ENCODE measurements at regions not wholly inside any gene's neighbourhood (a gene's known extent, or its start where the extent isn't known, plus 50 kb on each side); places are given as distances from the start of the nearest gene placed in this dataset.

- no peaks in the 10 kb centered on the region for H3K36me3 ChIP-seq (ENCODE audit: insufficient read depth, low read length)
- no peak overlapping the region for H3K27ac ChIP-seq
- no peak overlapping the region for H3K4me3 ChIP-seq
- H3K9ac ChIP-seq (ENCODE audit: insufficient read length) = no peak overlapping the region
- TF ChIP-seq EZH2 (IDR thresholded peaks at IDR 0.05) = no peak
- no peak for TF ChIP-seq FOXP2 (optimal IDR thresholded peaks at IDR 0.05; ENCODE audit: control extremely low read depth, extremely low read length, insufficient read depth)
- no peak for DNase-seq (ENCODE audit: low read depth, low spot score)
- no peaks in the 10 kb centered on the region for H3K9me3 ChIP-seq (ENCODE audit: low read depth, low read length)
These were observed 59.6 kb upstream of the TRIM24 start for GRCh38 chr7:138400400-138400886.

DNA sequence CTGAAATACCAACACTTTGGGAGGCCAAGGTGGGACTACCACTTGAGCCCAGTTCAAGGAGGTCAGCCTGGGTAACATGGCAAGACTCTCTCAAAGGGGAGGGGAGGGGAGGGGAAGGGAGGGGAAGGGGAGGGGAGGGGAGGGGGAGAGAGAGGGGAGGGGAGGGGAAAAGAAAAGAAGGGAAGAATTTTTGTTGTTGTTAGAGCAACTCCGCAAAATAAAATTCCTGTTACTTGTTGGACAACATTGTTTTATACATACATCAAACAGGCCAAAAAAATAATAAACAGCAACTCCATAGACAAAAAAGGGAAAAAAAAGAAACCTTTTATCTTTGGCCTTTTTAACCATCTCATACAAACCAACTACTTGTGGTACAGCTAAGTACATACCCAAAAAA is 57.3 kb upstream of the TRIM24 start:
- TF ChIP-seq POLR2AphosphoS5 (IDR thresholded peaks at IDR 0.05; ENCODE audit: borderline replicate concordance, low read depth, low read length) = no peak
- Histone ChIP-seq H3K9me3 (ENCODE audit: low read depth, low read length) (no peaks in the 10 kb centered on the region), H3K36me3 (ENCODE audit: insufficient read depth, low read length) (no peaks in the 10 kb centered on the region), H3K9ac (ENCODE audit: insufficient read length) (no peak overlapping the region), H3K27ac (no peak overlapping the region), H3K4me3 (no peak overlapping the region)
- DNase-seq (ENCODE audit: low read depth, low spot score) = no peak

DNA sequence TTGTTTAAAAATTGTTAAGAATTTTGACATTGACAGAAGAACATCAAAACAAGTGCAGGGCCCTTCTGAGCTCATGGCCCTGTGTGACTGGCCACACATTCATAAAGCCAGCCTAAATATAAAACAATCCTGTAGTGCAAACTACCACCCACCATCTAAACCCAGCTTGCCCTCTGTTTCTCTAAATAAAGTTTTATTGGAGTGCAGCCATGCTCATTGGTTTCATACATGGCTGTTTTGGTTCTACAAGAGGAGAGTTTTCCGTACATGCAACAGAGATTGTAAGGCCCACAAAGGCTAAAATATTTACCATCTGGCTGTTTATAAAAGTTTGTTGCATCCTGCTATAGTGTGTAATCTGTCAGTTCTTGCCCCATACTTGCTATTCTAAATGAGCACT is 54.6 kb upstream of the TRIM24 start:
- TF ChIP-seq POLR2AphosphoS5 (IDR thresholded peaks at IDR 0.05; ENCODE audit: borderline replicate concordance, low read depth, low read length) (no peak), EZH2 (IDR thresholded peaks at IDR 0.05) (no peak), FOXP2 (optimal IDR thresholded peaks at IDR 0.05; ENCODE audit: control extremely low read depth, extremely low read length, insufficient read depth) (no peak)
- no peak overlapping the region for H3K27ac ChIP-seq
- H3K36me3 ChIP-seq (ENCODE audit: insufficient read depth, low read length) = no peaks in the 10 kb centered on the region
- H3K9ac ChIP-seq (ENCODE audit: insufficient read length) = no peak overlapping the region
- no peak overlapping the region for H3K4me3 ChIP-seq
- DNase-seq (ENCODE audit: low read depth, low spot score) = no peak
- no peaks in the 10 kb centered on the region for H3K9me3 ChIP-seq (ENCODE audit: low read depth, low read length)

DNA sequence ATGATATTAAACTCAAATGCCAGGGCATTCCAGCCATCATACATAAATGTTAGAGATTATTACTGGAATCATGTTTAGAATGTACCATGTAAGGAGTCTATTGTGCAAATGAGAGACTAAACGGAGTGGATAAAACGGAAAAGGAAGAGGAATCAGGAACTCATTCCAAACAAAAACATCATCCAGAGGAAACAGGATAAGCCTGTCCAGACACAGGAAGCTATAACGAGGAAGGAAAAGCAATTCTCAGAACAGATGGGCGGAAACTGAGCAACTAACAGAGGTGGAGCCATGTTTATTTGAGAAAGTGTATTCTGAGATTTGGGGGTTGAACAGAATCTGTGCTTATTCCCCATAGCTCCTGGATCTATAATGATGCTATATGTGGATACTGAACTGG is 52.3 kb upstream of the TRIM24 start:
- peak overlapping the region; percentile 7; the same call in 1 of the 2 replicates for H3K4me3 ChIP-seq
- no peak overlapping the region for H3K9ac ChIP-seq (ENCODE audit: insufficient read length)
- H3K36me3 ChIP-seq (ENCODE audit: insufficient read depth, low read length) = no peaks in the 10 kb centered on the region
- no peaks in the 10 kb centered on the region for H3K9me3 ChIP-seq (ENCODE audit: low read depth, low read length)
- no peak overlapping the region for H3K27ac ChIP-seq
- DNase-seq (ENCODE audit: low read depth, low spot score) = no peak
- TF ChIP-seq FOXP2 (optimal IDR thresholded peaks at IDR 0.05; ENCODE audit: control extremely low read depth, extremely low read length, insufficient read depth) = no peak
- no peak for TF ChIP-seq EZH2 (IDR thresholded peaks at IDR 0.05)
- no peak for TF ChIP-seq POLR2AphosphoS5 (IDR thresholded peaks at IDR 0.05; ENCODE audit: borderline replicate concordance, low read depth, low read length)
